ENCODE measurements at regions not wholly inside any gene's neighbourhood (a gene's known extent, or its start where the extent isn't known, plus 50 kb on each side); places are given as distances from the start of the nearest gene placed in this dataset.

DNA sequence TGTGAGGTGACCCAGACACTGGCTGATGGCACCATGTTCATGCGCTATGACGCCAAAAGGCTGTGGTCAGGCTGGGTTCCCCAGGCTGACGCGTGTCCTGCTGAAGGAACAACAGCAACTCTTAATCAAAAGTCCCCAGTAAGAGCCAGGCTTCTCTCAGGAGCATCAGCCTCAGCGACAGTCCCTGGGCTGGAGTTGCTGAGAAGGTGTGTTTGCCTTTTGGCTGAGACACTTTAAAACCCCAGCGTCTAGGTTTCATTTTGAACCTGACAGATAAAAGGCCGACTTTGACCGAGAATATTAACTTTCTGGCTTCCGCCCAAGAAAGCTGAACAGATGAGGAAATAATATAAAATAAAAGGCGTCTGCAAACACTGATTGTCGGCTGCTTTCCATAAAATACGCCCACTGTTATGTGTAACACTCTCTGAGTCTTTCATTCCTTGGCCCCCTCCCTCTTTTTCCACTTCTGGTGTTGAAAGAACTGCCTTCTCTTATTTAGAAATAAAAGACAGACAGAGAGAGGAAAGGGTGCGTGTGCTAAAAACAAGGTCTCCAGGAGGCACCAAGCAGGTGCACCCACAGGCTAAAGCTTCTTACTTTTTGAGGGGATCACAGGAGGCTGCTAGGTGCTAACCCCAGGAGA, 373.6 kb downstream of the MID1IP1 start:
- peak overlapping the region in 1 of 4 donors; percentile 13 for H3K4me3 ChIP-seq
- H3K4me1 ChIP-seq, result peaks cover 5 to 16% (median 9%) of the 10 kb centered on the region in 4 donors
- DNase-seq, result peak; percentile 46
- H3K36me3 ChIP-seq, result no peaks in the 10 kb centered on the region
- peak overlapping the region; percentile 43 to 65 (median 52) for H3K27ac ChIP-seq
- in situ Hi-C loops (cut with MboI; ENCODE audit: low pct_ligation_motif_present in 1 of 4, low pct_unique_long_range_greater_than_20kb in 1 of 4, low sequenced_read_pairs in 3 of 4), result loop anchor here in 1 of 4 donors (25.0 kb wide), 1 partner anchor 413 kb away; no protein-coding TSS in a partner anchor
- intact Hi-C loops (cut with DNase I; ENCODE audit: low total_unique reads), result no loop called here
- no peaks in the 10 kb centered on the region for H3K9me3 ChIP-seq
- H3K27me3 ChIP-seq, result no peaks in the 10 kb centered on the region
- WGBS, 2 donors (ENCODE audit: low coverage in 1 of 2), result 5 to 27% methylated on average over 3 to 13 of the region's 13 CpGs
- TF ChIP-seq CTCF (IDR thresholded peaks at IDR 0.05) (no peak), POLR2A (IDR thresholded peaks at IDR 0.05) (peak; percentile 21), POLR2AphosphoS5 (IDR thresholded peaks at IDR 0.05) (no peak)

- 49 to 53% methylated on average over 2 to 6 of the region's 6 CpGs for WGBS, 2 donors (ENCODE audit: low coverage in 1 of 2)
- peaks cover 5 to 16% (median 9%) of the 10 kb centered on the region in 4 donors for H3K4me1 ChIP-seq
- peak overlapping the region in 3 of 4 donors; percentile 51 to 65 (median 54) for H3K27ac ChIP-seq
- in situ Hi-C loops (cut with MboI; ENCODE audit: low pct_ligation_motif_present in 1 of 4, low pct_unique_long_range_greater_than_20kb in 1 of 4, low sequenced_read_pairs in 3 of 4) (no loop called here), intact Hi-C loops (cut with DNase I; ENCODE audit: low total_unique reads) (no loop called here)
- no peak for TF ChIP-seq POLR2A (IDR thresholded peaks at IDR 0.05)
- TF ChIP-seq POLR2AphosphoS5 (IDR thresholded peaks at IDR 0.05), result no peak
- no peak for TF ChIP-seq CTCF (IDR thresholded peaks at IDR 0.05)
- TF ChIP-seq EP300 (IDR thresholded peaks at IDR 0.05; ENCODE audit: low read depth), result no peak
- no peaks in the 10 kb centered on the region for H3K36me3 ChIP-seq
- no peak for DNase-seq
- H3K9me3 ChIP-seq, result no peaks in the 10 kb centered on the region
- no peaks in the 10 kb centered on the region for H3K27me3 ChIP-seq
- H3K4me3 ChIP-seq, result peak overlapping the region in 1 of 4 donors; percentile 13
These were observed 374.3 kb downstream of the MID1IP1 start for GRCh38 chrX:39175418-39176057.

DNA sequence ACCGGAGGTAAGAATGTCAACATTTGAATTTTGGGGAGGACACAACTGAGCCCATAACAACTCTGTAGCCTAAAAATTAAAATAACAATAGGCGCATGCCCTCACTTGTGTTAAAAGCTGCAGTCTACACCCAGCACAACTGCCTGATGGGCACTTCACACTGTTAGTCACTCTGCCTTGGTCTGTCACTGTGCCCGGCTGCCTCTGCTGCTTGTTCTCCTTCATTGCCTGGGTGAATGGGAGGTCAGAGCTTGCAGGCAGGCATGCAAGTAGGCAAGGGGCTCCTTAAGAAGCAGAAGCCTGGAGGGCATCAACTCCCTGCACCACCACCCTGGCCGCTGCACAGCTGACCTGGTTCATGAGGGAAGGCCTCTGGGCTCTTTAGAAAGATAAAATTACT, 374.8 kb downstream of the MID1IP1 start:
- Histone ChIP-seq H3K4me3 (no peak overlapping the region), H3K9me3 (no peaks in the 10 kb centered on the region), H3K27me3 (no peaks in the 10 kb centered on the region), H3K27ac (no peak overlapping the region), H3K36me3 (no peaks in the 10 kb centered on the region), H3K4me1 (peaks cover 5 to 16% (median 9%) of the 10 kb centered on the region in 4 donors)
- WGBS, 2 donors (ENCODE audit: low coverage in 1 of 2), result 78% methylated on average over 4 of the region's 4 CpGs; no CpG with 5 or more reads in 1 of the 2 donors
- TF ChIP-seq EP300 (IDR thresholded peaks at IDR 0.05; ENCODE audit: low read depth) (no peak), POLR2AphosphoS5 (IDR thresholded peaks at IDR 0.05) (no peak), CTCF (IDR thresholded peaks at IDR 0.05) (no peak), POLR2A (IDR thresholded peaks at IDR 0.05) (no peak)
- DNase-seq, result no peak
- intact Hi-C loops (cut with DNase I; ENCODE audit: low total_unique reads), result no loop called here
- in situ Hi-C loops (cut with MboI; ENCODE audit: low pct_ligation_motif_present in 1 of 4, low pct_unique_long_range_greater_than_20kb in 1 of 4, low sequenced_read_pairs in 3 of 4), result no loop called here

GRCh38 chrX:39189431-39189830, 388.2 kb downstream of the MID1IP1 start:
- no peak for TF ChIP-seq POLR2AphosphoS5 (IDR thresholded peaks at IDR 0.05)
- no peak for TF ChIP-seq POLR2A (IDR thresholded peaks at IDR 0.05)
- TF ChIP-seq EP300 (IDR thresholded peaks at IDR 0.05; ENCODE audit: low read depth), result no peak
- no peak for TF ChIP-seq CTCF (IDR thresholded peaks at IDR 0.05)
- DNase-seq, result no peak
- in situ Hi-C loops (cut with MboI; ENCODE audit: low pct_ligation_motif_present in 1 of 4, low pct_unique_long_range_greater_than_20kb in 1 of 4, low sequenced_read_pairs in 3 of 4), result no loop called here
- Histone ChIP-seq H3K9me3 (no peaks in the 10 kb centered on the region), H3K4me1 (no peaks in the 10 kb centered on the region), H3K27ac (no peak overlapping the region), H3K36me3 (no peaks in the 10 kb centered on the region), H3K27me3 (no peaks in the 10 kb centered on the region), H3K4me3 (no peak overlapping the region)
- intact Hi-C loops (cut with DNase I; ENCODE audit: low total_unique reads), result no loop called here
- WGBS, 2 donors (ENCODE audit: low coverage in 1 of 2), result 55% methylated on average over 1 of the region's 1 CpG; no CpG with 5 or more reads in 1 of the 2 donors

Measured in transverse colon (tissue), 4 donors.